OCI-LY1 (cell line): ENCODE measurements at regions not wholly inside any gene's neighbourhood (a gene's known extent, or its start where the extent isn't known, plus 50 kb on each side); places are given as distances from the start of the nearest gene placed in this dataset.

Source experiments
- CTCF ChIP-seq: fragments of 200-600 bp; sonication (generic), shearing (Covaris generic); IDR thresholded peaks from 2 replicates; pipeline ENCODE4 v1.5.1; 2017; ENCODE audit warnings: mild to moderate bottlenecking, antibody characterized with exemption, low read length, moderate library complexity, mixed read lengths
- EZH2 ChIP-seq: fragments of 200-600 bp; sonication (generic), shearing (Covaris generic); IDR thresholded peaks from 2 replicates; pipeline ENCODE4 v1.8.0; 2017; ENCODE audit warnings: borderline replicate concordance, mixed run types, mild to moderate bottlenecking, antibody characterized with exemption, low read length, moderate library complexity, mixed read lengths

DNA sequence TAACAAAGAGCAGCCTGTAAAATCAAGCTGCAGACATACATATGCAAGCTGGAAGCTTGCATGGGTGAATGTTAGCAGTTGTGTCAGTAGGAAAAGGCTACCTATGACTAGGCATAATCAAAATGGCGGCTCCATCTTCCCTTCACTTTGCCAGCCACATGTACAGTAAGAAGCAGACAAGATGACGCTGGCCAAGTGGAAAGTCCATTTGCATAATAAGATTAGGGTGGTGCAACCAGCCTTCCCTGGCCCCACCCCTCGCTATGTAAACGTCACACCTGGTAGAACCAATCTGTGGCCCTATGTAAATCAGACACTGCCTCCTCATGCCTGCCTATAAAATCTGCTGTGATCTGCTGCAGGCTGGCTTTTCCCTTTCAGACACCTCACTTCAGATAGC, 171.9 kb upstream of the USP25 start:
- TF ChIP-seq CTCF (no peak), EZH2 (no peak)
